Transverse colon (tissue), 4 donors: ENCODE measurements at regions not wholly inside any gene's neighbourhood (a gene's known extent, or its start where the extent isn't known, plus 50 kb on each side); places are given as distances from the start of the nearest gene placed in this dataset.

Experiments used
- CTCF ChIP-seq, 5 experiments: fragments of 200-600 bp in 3 of 5; fragments of 450-650 bp in 2 of 5; sonication (generic) in 3 of 5; IDR thresholded peaks; 1 replicate in 2 of 5; 2 replicates in 3 of 5; pipeline ENCODE4 v1.5.1; 2016 to 2017; ENCODE audit warnings: antibody characterized with exemption in 5 of 5, inconsistent platforms in 3 of 5, mild to moderate bottlenecking in 2 of 5, moderate library complexity in 1 of 5
- POLR2A ChIP-seq: fragments of 450-650 bp; IDR thresholded peaks from one replicate; pipeline ENCODE4 v1.6.1; 2016; ENCODE audit warnings: antibody characterized with exemption, mild to moderate bottlenecking, moderate library complexity
- POLR2AphosphoS5 ChIP-seq, 3 donors: sonication (generic); formaldehyde crosslinking; IDR thresholded peaks; one replicate each; pipeline ENCODE4 v1.6.1; 2016; ENCODE audit warnings: antibody characterized with exemption in 3 of 3

GRCh38 chr12:89166121-89166520, 186.2 kb downstream of the DUSP6 start:
- TF ChIP-seq CTCF (IDR thresholded peaks at IDR 0.05) (no peak), POLR2A (no peak), POLR2AphosphoS5 (IDR thresholded peaks at IDR 0.05) (no peak)
